Left renal pelvis (tissue), 4 donors: ENCODE measurements at regions not wholly inside any gene's neighbourhood (a gene's known extent, or its start where the extent isn't known, plus 50 kb on each side); places are given as distances from the start of the nearest gene placed in this dataset.
"Not testable (repeated sequence)": the region's sequence is repeated elsewhere in the genome, so short reads cannot be mapped to it uniquely, and the experiment has no call there.

Source experiments
- DNase-seq, 4 donors: peaks; one replicate each; pipeline ENCODE4 v3.0.0-alpha.2; 2013; ENCODE audit warnings: low read depth in 4 of 4, low spot score in 3 of 4

DNA sequence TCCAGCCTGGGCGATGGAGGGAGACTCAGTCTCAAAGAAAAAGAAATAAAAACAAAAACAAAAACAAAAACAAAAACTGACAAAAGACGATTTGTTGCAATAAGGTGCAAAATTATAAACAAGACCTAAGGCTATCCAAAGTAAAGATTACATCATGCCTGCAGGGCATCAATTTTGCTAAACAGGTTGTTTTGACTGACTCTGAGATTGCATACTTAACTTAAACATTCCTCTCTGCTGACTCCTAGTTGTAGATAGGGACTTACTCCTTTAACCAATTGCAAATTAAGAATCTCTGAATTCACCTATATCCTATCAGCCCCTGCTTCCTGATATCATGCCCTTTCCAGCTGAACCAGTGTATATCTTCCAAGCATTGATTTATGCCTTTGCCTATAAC lies 2687.3 kb downstream of the PCDH7 start:
- no peak for DNase-seq

DNA sequence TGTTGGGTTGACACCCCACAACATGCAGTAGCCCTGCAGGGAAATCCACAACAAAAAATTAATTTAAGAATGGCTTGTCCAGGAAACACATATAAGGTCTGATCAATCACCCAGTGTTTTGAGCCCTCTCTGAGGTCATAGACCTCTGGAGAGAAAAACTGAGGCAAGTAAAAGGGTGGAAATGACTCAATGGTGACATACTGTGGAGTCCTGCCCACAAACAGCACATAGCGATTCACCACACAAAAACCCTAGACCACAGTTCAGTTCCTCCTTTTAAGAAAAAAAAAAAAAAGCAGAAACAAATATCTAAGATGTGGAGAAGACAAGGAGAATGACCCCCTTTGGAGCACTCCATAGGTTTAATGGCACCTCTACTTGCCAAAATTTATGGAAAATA lies 2691.0 kb downstream of the PCDH7 start:
- DNase-seq, result no peak

DNA sequence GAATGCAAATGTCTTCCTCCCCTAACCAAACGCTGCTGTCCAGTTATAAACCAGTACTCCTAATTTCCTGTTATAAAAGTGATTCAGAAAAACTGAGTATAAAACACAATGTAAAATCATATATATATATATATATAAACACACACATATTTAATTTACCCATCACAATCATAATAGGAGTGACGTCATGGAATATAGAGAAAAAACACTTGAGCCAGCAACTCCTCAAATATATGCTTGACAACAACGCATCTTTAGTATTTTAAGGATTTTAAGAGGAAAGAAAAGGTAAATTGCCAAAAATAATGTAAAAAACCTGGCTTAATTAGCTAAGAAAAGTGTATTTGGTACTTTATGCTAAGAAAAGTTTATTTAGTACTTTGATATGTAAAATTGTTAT lies 2701.7 kb downstream of the PCDH7 start:
- no peak for DNase-seq

DNA sequence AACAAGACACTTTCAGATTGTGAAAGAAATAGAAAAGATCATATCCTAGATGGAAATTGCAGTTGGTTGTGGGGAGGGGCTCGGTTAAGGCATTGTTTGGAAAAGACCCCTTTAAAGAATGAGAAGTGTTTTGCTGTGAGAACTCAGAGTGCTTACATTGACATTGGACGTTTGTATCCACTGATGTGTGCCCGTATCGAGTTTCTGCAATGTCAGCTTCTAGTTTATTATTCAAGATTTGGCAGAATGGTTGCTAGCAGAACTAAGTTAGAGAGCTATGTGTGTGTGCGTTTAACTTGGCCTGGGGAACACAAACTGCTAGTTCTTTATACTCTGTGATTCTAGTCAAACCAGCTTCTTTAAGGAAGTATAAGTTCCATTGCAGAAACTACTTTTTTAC lies 2702.5 kb downstream of the PCDH7 start:
- DNase-seq, result peak in 3 of 4 donors; percentile 0 to 32 (median 29)

DNA sequence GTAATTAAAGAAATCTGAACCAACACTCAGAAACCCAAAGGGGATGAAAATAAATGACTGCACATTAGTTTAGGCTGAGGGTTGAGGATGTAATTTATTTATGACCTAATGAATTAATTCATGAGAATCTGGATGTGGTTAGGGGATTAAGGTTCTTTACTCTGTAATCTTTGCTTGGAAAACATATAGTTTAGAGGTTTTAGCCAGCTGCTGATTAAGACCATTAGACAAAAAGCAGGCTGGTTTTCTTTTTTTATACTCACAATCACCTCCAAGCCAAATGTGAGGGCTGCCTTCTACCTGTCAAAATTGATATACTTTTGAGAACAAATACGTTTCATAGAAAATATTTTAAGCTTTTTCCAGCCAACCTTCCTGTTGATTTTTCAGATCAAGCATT lies 2705.8 kb downstream of the PCDH7 start:
- no peak for DNase-seq

DNA sequence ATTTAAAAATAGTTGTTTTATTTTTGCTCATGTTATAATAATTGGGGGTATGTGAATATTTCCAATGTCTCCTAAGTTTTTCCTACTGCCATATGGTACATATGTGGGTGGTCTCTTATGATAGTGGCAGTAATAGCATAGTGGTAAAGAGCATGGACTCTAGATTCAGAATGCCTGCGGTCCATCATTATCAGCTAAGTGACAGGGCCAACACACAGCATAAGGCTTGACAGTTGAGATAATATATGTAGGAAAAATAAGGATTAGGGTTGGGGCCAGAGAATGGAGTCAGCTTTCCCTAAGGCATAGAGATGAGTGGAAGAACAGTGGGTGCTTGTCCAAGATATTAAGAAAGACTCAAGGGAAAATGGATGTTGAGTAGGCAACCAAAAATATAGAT lies 2707.5 kb downstream of the PCDH7 start:
- no peak for DNase-seq

DNA sequence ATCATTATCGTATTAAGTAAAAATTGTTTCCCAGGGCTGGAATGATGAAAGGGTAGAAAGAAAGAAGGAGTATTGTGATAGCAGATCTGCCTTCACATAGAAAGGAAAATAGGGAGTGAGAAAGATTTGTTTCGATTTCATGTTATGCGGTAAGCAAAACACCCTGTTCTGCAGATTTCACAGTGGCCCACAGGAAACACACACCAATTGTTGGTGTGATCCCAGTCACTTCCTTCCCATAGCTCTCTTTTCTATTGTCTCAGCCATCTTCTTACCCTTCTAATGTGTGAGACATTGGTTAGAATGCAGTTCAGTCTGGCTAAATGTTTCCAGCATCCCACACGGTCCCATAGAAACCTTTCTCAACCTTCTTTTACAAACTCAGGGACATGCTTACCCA lies 2709.8 kb downstream of the PCDH7 start:
- DNase-seq, result no peak

DNA sequence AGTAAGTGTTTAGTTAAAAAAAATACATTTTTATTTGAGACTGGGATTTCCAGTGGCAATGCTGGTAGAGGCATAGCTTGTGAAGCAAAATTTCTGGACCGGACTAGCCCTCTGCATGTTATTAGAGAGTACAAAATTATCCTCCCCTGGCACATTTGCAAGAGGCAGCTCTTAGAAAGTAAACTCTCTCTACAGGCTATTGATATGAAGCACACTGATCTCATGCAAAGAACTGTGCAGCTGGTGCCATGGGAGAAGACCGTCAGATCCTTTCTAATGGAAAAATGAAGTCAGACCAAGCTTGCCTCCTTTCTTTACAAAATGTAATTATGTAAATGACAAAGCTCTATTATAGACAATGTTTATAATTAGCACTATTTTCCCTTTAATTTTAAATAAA lies 2717.2 kb downstream of the PCDH7 start:
- DNase-seq, result no peak

DNA sequence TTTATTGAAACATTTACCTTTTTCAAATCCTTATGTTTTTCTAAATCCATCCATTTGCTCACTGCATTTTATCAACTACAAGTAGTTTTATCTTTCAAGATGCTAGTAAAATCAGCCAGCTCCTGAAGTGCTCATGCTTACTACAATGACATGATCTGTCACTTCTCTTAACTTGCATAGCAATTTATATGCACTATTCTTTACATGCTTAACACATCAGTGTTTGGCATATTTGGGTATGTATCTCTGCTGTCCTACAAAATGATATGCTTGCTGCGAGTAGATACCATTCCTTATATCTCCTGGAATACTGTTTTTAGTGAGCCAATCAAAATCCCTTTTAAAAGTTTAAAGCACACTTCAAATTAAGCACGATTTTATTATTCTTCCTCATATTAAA lies 2726.8 kb downstream of the PCDH7 start:
- DNase-seq, result no peak

DNA sequence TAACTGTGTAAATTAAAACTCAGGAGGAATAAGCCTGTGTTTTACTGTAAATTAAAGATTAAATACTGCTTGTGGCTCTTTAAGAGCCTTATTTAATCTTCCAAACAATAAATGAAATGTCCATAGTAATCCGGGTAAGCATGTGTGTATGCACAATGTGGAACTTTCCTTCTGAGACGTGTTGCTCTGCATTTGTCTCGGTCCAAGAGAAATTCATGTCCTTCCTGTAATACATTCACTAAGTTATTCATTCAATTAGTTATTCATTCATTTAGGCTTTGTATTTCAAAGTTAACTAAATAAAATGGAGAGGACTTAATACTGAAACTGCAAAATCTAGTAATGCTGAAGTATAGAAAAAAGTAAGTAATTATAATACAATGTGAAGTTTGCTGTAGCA lies 2728.8 kb downstream of the PCDH7 start:
- DNase-seq, result peak in 1 of 4 donors; percentile 0

DNA sequence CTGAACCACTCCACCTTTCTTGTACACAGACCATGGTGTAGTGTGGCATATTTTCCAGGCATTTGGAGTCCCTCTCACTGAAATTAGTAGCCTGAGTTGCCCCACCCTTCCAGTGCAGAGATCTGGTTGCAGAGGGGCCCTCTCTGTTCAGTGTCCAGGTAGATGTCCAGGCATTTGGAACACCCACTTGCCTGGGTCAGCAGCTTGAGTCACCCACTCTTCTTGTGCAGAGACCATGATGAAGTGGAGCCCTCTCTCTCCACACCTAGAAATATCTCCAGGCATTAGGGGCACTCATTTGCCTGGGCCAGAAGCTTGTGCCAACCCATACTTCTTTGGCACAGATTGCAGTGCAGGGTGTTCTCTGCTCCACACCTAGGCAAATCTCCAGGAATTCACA lies 2733.3 kb downstream of the PCDH7 start:
- DNase-seq, result no peak

DNA sequence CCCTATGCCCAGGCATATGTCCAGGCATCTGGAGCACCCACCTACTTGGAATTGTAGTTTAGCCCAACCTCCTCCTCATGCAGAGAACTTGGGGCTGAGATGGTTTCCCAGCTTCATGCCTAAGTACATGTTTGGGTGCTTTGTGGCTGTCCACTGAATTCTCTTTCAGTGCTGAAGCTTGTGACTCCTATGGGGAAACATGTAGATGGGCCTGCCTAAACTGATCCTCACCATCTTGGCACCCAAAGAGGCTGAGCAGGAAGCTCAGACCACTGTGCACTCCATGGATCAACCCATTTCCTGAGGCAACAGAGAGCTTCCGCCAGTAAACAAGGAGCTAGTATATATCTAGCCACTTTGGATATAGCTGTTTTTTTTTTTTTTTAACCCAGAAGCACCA lies 2733.7 kb downstream of the PCDH7 start:
- no peak for DNase-seq

DNA sequence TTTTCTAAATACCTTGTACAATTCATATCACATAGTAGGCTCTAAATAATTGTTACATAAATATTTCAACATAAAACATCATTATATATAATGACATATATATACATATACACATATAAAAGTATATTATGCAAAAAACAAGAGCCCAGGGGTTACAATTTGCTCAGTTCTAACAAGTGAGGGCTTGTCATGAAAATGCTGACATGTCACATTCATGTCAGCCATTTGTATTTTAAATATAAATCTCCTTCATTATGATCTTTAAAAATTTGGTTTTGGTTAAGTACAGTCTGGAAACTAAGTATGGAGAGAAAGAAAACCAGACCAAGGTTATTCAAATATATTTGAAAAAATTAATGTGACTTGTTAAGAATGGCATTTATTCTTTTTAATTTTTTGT lies 2745.4 kb downstream of the PCDH7 start:
- no peak for DNase-seq

DNA sequence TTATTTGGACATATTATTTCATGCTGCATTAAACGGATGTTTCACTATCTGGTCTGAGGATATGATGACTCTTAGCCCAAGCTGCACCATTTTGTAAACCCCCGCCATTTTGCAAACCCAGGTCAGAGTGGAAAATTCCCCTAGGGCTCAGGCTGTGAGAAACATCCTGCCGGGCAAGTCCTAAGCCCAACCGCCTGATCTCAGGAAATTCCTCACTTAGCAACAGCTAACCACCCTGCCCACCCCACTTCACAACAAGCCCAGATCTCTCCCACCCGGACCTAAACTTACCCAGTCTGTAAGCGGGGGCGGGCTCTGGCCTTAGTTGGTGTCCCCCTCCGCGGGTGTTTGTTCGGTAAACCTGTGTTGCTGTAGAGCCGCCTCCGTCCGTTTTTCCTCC lies 2747.1 kb downstream of the PCDH7 start:
- no peak for DNase-seq

DNA sequence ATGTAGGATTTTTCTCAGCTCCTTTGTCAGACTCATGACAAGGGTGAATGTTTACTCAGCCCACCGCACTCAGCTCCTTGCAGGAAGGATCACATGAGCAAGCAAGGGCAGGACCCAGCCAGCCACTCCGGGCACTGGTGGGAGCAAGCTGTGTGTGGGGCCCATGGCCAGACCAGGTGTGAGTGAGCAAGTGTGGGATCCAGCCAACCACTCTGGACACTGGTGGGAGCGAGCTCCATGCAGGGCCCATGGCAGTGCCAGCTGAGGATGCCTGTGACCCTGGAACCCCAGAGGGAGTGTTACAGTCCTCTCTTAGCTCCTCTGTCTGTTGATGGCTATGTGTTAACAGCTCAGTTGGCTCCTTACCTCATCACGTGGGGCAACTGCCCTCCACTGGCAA lies 2750.6 kb downstream of the PCDH7 start:
- DNase-seq, result no peak

DNA sequence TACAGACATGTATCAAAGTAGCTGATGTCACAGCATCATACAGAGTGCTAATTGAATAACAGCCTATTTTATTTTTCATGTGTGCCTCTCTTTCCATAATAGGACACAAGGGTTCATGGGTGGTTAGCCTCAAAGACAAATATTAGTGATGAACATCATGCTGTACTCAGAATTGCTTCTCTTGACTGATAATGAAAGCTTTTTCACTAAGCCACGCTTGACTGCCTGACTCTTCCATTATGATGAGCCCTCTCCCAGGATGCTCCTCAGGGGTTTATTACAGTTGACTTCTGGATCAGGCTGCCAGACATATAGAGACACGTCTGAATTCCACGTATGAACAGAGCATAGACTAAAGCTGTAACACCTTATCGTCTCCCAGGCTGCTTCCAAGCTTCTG lies 2757.5 kb downstream of the PCDH7 start:
- no peak for DNase-seq

DNA sequence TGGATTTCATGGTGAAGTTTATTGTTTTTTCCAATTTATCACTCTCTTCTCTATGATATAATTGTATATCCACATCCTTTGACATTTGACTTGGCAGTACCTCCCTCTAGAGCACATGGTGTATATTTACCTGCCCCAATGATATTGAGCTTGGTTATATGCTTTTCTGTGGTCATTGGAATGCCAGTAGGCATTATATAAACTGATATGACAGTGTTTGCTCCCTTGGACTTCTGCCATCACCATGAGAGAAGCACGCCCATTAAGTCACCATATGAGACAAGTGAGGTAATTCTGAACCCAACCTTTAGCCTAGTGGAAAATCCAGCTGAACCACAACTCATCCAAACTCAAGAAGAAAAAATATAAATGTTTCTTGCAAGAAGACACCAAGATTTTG lies 2761.5 kb downstream of the ARAP2 start:
- DNase-seq, result no peak

DNA sequence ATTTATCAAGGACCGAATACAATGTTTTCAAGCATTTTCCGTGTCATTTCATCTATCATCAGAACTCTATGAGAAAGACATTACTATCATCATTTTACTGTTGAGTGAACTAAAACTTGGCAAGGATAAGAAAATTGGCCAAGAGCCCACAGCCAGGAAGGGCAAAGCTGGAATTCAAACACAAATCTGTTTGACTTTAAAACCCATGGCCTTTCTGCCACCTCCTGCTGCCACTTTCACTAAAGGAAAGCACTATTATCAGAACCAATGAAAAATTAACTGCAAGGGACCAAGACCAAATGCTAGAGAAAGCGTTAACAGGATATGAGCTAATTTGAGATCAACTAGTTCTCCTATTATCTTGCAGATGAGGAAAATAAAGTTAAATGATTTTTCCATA lies 2759.2 kb downstream of the ARAP2 start:
- DNase-seq, result no peak

DNA sequence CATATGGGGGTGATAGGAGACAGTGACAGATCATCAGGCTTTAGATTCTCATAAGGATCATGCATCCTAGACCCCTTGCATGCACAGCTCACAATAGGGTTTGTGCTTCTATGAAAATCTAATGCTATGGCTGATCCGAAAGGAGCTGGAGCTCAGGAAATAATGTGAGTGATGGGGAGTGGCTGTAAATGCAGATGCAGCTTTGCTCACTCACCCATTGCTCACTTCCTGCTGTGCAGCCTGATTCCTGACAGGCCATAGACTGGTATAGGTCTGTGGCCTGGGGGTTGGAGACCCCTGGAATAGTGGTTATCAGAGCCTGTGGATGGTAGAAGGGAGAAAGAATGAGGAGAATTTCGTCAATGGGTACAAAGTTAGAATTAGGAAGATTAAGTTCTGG lies 2751.1 kb downstream of the ARAP2 start:
- DNase-seq, result no peak

DNA sequence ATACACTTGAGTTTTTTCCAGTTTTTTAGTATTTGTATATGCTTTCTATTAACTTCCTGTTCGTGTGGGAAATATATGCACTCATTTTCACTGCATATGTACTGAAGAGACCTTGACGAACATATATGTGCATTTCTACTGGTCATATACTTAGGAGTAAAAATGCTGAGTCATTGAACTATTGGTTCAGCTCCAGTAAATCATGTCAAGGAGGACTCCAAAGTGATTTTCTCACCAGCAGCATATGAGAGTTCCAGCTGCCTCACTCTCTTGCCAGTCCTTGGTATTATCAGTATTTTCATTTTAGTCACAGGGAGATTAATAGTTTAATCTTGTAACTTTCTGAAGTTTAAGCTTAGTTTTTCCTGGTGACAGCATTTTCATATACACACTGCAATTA lies 2750.2 kb downstream of the ARAP2 start:
- DNase-seq, result no peak

DNA sequence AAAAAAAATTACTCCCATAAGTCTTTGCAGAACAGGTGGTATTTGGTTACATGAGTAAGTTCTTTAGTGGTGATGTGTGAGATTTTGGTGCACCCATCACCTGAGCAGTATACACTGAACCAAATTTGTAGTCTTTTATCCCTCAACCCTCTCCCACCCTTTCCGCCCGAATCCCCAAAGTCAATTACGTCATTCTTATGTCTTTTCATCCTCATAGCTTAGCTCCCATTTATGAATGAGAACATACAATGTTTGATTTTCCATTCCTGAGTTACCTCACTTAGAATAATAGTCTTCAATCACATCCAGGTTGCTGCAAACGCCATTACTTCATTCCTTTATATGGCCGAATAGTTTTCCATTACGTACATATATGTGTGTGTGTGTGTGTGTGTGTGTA lies 2742.7 kb downstream of the ARAP2 start:
- DNase-seq, result not testable (repeated sequence)

DNA sequence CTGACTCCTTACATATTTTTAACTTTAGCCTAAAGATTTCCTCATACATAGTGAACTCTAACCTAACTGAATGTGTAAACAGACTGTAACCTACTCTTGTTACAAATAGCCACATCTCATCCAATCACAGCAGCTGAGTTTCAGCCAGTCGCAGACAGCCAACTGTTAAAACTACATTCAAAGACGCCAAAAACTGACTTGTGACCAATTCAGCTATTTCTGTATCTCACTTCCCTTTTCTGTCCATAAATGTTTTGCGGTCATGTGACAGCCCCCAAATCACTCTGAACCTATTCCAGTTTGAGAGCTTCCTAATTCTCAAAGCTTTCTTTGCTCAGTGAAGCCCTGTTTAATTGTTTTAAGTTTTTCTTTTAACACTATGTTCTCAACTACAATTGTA lies 2731.9 kb downstream of the ARAP2 start:
- DNase-seq, result no peak

DNA sequence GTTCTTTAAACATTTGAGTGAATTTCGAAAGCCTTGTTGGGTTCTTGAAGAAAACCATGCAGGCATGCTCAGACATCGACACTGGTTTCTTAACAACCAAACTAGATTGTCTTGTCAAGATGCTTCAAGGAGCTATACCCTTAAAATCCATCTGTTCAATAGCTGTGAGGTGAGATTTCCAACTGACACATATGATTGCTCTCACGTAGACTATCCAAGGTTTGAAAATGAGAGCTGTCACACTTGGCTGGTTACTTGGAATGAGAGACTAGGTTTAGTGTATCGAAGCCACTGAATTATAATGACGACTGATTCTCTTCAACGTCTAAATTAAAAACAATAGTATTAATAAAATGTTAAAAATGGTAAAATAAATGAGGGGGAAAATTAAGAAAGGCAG lies 2725.5 kb downstream of the ARAP2 start:
- DNase-seq, result no peak

DNA sequence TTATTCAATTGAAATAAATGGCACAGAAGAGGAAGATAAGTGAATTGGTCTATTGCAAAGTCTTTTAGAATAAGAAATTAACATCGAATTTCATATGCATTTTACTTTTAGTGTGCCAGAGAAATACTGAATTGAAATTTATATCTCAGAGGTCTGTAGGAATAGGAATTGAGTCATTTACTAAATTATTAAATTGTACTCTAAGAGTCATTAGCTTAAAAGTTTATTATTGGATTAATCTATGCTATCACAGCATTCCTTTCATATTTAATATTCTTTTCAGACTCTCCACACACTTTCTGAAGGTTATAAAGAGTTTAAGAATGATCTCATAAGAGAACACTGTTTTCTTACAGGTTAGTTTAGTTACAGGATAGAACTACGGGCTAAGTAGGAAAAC lies 2711.5 kb downstream of the ARAP2 start:
- no peak for DNase-seq
